WTC11 (cell line): ENCODE measurements at regions not wholly inside any gene's neighbourhood (a gene's known extent, or its start where the extent isn't known, plus 50 kb on each side); places are given as distances from the start of the nearest gene placed in this dataset.

Source experiments
- ATAC-seq: fragments of 200-7000 bp; cut with Tn5 transposase; 2 replicates; pipeline ENCODE4 v1.10.0; 2021; ENCODE audit warnings: mild to moderate bottlenecking, moderate library complexity
- CTCF ChIA-PET: fragments of 300-600 bp; sonication (Branson Sonifier 250); formaldehyde crosslinking; loops from one replicate; lab custom pipeline; 2021; ENCODE audit warnings: antibody characterized with exemption; lab: Charles Lee
- POLR2A ChIA-PET: fragments of 350-600 bp; sonication (Branson Sonifier 250); formaldehyde crosslinking; loops from one replicate; lab custom pipeline; 2021; ENCODE audit warnings: antibody characterized with exemption; lab: Charles Lee
- DNase-seq: peaks from one replicate; pipeline ENCODE4 v3.0.0; 2021; ENCODE audit warnings: low spot score
- H3K27ac Mint-ChIP-seq: 2 replicates; pipeline ENCODE4 v1.8.0; 2021; ENCODE audit warnings: mixed read lengths
- H3K27me3 Mint-ChIP-seq: 2 replicates; pipeline ENCODE4 v1.8.0; 2021; ENCODE audit warnings: low read depth, mild to moderate bottlenecking, moderate library complexity, mixed read lengths
- H3K36me3 Mint-ChIP-seq: 2 replicates; pipeline ENCODE4 v1.8.0; 2021; ENCODE audit warnings: mixed read lengths
- H3K4me1 Mint-ChIP-seq: 2 replicates; pipeline ENCODE4 v1.8.0; 2022; ENCODE audit warnings: mixed read lengths
- H3K4me3 Mint-ChIP-seq: 2 replicates; pipeline ENCODE4 v1.8.0; 2021; ENCODE audit warnings: mild to moderate bottlenecking, moderate library complexity, mixed read lengths
- H3K9me3 Mint-ChIP-seq: 2 replicates; pipeline ENCODE4 v1.8.0; 2021; ENCODE audit warnings: mixed read lengths
- GRHL2 ChIP-seq: fragments of 250-450 bp; sonication (Bioruptor Pico); IDR thresholded peaks from 2 replicates; pipeline ENCODE4 v1.8.0; 2022; ENCODE audit warnings: mild to moderate bottlenecking, moderate library complexity; ENCODE audit not compliant: insufficient replicate concordance, severe bottlenecking
- GTF2I ChIP-seq: fragments of 250-450 bp; sonication (Bioruptor Pico); conservative IDR thresholded peaks from 2 replicates; pipeline ENCODE4 v1.4.0; 2021; ENCODE audit warnings: mild to moderate bottlenecking
- JAZF1 ChIP-seq: fragments of 250-450 bp; sonication (Bioruptor Pico); IDR thresholded peaks from 2 replicates; pipeline ENCODE4 v1.9.0; 2021; ENCODE audit warnings: moderate library complexity, mild to moderate bottlenecking, inconsistent platforms
- NFE2L1 ChIP-seq: sonication (generic); formaldehyde crosslinking; IDR thresholded peaks from 2 replicates; pipeline ENCODE4 v1.8.1; 2023; ENCODE audit warnings: missing genetic modification reagents
- SMAD3 ChIP-seq: sonication (generic); formaldehyde crosslinking; IDR thresholded peaks from 2 replicates; pipeline ENCODE4 v1.8.0; 2022; ENCODE audit warnings: missing genetic modification reagents, mild to moderate bottlenecking, borderline replicate concordance
- ZNF138 ChIP-seq: sonication (generic); formaldehyde crosslinking; conservative IDR thresholded peaks from 2 replicates; pipeline ENCODE4 v1.8.1; 2022; ENCODE audit warnings: mild to moderate bottlenecking, moderate library complexity, missing genetic modification reagents
- TF ChIP-seq, protein P1 (sequence below): fragments of 250-450 bp; sonication (Bioruptor Pico); conservative IDR thresholded peaks from 2 replicates; pipeline ENCODE4 v1.9.0; 2021; ENCODE audit warnings: mild to moderate bottlenecking
- TF ChIP-seq, protein P2 (sequence below): sonication (generic); formaldehyde crosslinking; IDR thresholded peaks from 2 replicates; pipeline ENCODE4 v1.8.0; 2023; ENCODE audit warnings: mild to moderate bottlenecking, missing genetic modification reagents
- TF ChIP-seq, protein P3 (sequence below): sonication (generic); formaldehyde crosslinking; IDR thresholded peaks from 2 replicates; pipeline ENCODE4 v1.8.0; 2022; ENCODE audit warnings: mild to moderate bottlenecking, missing genetic modification reagents
- TF ChIP-seq, protein P4 (sequence below): sonication (generic); formaldehyde crosslinking; IDR thresholded peaks from 2 replicates; pipeline ENCODE4 v1.8.0; 2022; ENCODE audit warnings: missing genetic modification reagents
- TF ChIP-seq, protein P5 (sequence below): fragments of 250-450 bp; sonication (Bioruptor Pico); IDR thresholded peaks from 2 replicates; pipeline ENCODE4 v1.9.0; 2021; ENCODE audit warnings: mild to moderate bottlenecking
- TF ChIP-seq, protein P6 (sequence below): fragments of 250-450 bp; sonication (Bioruptor Pico); IDR thresholded peaks from 2 replicates; pipeline ENCODE4 v1.9.0; 2021; ENCODE audit warnings: moderate library complexity, mild to moderate bottlenecking, inconsistent platforms, borderline replicate concordance
- TF ChIP-seq, protein P7 (sequence below): sonication (generic); formaldehyde crosslinking; IDR thresholded peaks from 2 replicates; pipeline ENCODE4 v1.8.1; 2023; ENCODE audit warnings: mild to moderate bottlenecking, missing genetic modification reagents, moderate library complexity

DNA sequence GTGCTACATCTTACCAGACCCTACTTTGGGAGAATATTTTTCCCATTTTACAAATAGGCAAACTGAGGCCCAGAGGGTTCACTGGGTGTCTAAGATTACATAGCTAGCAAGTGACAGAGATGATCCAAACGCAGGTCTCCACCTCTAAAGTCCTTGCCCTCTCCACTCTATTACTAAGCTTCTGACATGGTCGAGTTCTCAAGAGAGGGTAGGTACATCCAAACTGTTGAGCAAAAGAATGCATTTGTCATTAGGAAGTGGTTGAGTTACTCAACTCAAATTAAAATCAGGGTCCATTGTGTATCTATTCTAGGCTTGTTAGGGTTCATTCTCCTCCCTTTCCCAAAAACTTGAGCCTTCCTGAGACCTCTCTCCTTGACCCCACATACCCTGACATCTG is 680.6 kb upstream of the FANCL start (continued):
- TF ChIP-seq, protein P1, sequence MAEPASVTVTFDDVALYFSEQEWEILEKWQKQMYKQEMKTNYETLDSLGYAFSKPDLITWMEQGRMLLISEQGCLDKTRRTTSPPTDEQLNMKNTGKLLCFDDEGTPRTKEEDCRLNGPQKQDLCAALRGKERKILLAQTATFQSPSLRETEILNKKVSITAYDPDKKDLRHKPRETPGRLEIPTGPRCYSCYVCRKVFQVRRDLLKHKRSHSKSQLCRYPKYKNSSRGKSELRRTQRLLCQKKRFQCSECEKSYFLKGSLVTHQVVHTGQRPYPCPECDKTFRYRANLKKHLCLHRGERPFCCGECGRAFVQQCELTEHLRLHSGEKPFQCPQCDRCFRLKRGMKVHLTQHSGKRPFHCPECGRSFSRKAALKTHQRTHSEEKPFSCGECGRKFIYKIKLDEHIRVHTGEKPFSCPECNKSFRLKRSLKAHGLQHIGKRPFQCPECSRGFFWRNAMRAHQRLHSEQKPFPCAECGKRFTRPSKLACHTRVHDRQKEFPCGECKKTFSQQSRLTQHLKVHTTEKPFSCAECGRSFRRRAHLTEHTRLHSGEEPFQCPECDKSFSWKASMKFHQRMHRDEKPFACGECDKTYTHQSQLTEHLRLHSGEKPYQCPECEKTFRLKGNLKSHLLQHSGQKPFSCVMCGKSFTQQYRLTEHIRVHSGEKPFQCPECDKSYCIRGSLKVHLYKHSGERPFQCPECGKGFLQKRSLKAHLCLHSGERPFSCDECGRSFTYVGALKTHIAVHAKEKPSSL (CRISPR knock-in tag), result no peak
- TF ChIP-seq, protein P2, sequence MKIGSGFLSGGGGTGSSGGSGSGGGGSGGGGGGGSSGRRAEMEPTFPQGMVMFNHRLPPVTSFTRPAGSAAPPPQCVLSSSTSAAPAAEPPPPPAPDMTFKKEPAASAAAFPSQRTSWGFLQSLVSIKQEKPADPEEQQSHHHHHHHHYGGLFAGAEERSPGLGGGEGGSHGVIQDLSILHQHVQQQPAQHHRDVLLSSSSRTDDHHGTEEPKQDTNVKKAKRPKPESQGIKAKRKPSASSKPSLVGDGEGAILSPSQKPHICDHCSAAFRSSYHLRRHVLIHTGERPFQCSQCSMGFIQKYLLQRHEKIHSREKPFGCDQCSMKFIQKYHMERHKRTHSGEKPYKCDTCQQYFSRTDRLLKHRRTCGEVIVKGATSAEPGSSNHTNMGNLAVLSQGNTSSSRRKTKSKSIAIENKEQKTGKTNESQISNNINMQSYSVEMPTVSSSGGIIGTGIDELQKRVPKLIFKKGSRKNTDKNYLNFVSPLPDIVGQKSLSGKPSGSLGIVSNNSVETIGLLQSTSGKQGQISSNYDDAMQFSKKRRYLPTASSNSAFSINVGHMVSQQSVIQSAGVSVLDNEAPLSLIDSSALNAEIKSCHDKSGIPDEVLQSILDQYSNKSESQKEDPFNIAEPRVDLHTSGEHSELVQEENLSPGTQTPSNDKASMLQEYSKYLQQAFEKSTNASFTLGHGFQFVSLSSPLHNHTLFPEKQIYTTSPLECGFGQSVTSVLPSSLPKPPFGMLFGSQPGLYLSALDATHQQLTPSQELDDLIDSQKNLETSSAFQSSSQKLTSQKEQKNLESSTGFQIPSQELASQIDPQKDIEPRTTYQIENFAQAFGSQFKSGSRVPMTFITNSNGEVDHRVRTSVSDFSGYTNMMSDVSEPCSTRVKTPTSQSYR, result no peak
- TF ChIP-seq SMAD3 (CRISPR knock-in tag), result no peak
- TF ChIP-seq, protein P3, sequence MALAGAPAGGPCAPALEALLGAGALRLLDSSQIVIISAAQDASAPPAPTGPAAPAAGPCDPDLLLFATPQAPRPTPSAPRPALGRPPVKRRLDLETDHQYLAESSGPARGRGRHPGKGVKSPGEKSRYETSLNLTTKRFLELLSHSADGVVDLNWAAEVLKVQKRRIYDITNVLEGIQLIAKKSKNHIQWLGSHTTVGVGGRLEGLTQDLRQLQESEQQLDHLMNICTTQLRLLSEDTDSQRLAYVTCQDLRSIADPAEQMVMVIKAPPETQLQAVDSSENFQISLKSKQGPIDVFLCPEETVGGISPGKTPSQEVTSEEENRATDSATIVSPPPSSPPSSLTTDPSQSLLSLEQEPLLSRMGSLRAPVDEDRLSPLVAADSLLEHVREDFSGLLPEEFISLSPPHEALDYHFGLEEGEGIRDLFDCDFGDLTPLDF (CRISPR knock-in tag), result no peak

DNA sequence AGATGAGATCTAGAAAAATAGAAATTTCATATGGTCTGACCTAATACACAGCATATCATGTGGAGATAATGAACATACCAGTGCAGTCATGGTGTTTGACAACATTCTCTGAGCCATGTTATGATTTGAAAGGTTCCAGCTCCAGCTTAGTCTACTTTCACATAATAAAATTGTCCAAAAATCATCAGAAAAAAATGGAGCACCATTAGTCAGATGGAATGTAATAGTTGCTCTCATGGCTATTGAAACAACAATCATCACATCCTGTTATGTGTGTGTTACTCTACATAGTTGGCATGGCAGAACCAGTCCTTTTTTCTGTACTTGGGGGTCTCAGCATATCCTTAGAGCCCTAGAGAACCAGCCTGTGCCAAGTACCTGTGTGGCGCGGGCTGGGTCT is 678.9 kb upstream of the FANCL start:
- Mint-ChIP-seq H3K4me1 (peaks cover 7% of the 10 kb centered on the region), H3K9me3 (0 out of 2 replicates have a peak, but pooled peaks cover 5% of the 10 kb centered on the region), H3K36me3 (no peaks in the 10 kb centered on the region), H3K27ac (no peak overlapping the region), H3K4me3 (no peak overlapping the region), H3K27me3 (no peaks in the 10 kb centered on the region)
- ChIA-PET POLR2A (no interaction called here), CTCF (interaction anchor here (1.3 kb wide), 1 partner anchor 105 kb away, joined by 3 read pairs; no protein-coding TSS in a partner anchor)
- DNase-seq (no peak), ATAC-seq (no peak)
- TF ChIP-seq ZNF138 (no peak), NFE2L1 (CRISPR knock-in tag) (no peak), SMAD3 (CRISPR knock-in tag) (no peak), GTF2I (CRISPR knock-in tag) (no peak), JAZF1 (CRISPR knock-in tag) (no peak), GRHL2 (CRISPR knock-in tag) (no peak)
- TF ChIP-seq, protein P4, sequence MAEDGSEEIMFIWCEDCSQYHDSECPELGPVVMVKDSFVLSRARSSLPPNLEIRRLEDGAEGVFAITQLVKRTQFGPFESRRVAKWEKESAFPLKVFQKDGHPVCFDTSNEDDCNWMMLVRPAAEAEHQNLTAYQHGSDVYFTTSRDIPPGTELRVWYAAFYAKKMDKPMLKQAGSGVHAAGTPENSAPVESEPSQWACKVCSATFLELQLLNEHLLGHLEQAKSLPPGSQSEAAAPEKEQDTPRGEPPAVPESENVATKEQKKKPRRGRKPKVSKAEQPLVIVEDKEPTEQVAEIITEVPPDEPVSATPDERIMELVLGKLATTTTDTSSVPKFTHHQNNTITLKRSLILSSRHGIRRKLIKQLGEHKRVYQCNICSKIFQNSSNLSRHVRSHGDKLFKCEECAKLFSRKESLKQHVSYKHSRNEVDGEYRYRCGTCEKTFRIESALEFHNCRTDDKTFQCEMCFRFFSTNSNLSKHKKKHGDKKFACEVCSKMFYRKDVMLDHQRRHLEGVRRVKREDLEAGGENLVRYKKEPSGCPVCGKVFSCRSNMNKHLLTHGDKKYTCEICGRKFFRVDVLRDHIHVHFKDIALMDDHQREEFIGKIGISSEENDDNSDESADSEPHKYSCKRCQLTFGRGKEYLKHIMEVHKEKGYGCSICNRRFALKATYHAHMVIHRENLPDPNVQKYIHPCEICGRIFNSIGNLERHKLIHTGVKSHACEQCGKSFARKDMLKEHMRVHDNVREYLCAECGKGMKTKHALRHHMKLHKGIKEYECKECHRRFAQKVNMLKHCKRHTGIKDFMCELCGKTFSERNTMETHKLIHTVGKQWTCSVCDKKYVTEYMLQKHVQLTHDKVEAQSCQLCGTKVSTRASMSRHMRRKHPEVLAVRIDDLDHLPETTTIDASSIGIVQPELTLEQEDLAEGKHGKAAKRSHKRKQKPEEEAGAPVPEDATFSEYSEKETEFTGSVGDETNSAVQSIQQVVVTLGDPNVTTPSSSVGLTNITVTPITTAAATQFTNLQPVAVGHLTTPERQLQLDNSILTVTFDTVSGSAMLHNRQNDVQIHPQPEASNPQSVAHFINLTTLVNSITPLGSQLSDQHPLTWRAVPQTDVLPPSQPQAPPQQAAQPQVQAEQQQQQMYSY (CRISPR knock-in tag), result no peak
- TF ChIP-seq, protein P5, sequence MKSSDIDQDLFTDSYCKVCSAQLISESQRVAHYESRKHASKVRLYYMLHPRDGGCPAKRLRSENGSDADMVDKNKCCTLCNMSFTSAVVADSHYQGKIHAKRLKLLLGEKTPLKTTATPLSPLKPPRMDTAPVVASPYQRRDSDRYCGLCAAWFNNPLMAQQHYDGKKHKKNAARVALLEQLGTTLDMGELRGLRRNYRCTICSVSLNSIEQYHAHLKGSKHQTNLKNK (CRISPR knock-in tag), result no peak
- TF ChIP-seq, protein P6, sequence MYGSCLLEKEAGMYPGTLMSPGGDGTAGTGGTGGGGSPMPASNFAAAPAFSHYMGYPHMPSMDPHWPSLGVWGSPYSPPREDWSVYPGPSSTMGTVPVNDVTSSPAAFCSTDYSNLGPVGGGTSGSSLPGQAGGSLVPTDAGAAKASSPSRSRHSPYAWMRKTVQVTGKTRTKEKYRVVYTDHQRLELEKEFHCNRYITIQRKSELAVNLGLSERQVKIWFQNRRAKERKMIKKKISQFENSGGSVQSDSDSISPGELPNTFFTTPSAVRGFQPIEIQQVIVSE (CRISPR knock-in tag), result no peak
- TF ChIP-seq, protein P7, sequence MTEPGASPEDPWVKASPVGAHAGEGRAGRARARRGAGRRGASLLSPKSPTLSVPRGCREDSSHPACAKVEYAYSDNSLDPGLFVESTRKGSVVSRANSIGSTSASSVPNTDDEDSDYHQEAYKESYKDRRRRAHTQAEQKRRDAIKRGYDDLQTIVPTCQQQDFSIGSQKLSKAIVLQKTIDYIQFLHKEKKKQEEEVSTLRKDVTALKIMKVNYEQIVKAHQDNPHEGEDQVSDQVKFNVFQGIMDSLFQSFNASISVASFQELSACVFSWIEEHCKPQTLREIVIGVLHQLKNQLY, result no peak
